A673 (cell line): ENCODE measurements at regions not wholly inside any gene's neighbourhood (a gene's known extent, or its start where the extent isn't known, plus 50 kb on each side); places are given as distances from the start of the nearest gene placed in this dataset.

Experiments used
- EZH2 ChIP-seq: fragments of 200-600 bp; sonication (generic); IDR thresholded peaks from 2 replicates; pipeline ENCODE4 v1.6.1; 2017; ENCODE audit warnings: borderline replicate concordance, low read depth, mild to moderate bottlenecking, mixed read lengths, antibody characterized with exemption, low read length; ENCODE audit not compliant: poor library complexity, severe bottlenecking
- TF ChIP-seq, protein P1 (sequence below): fragments of 300-800, 200-600 bp; sonication (generic); conservative IDR thresholded peaks from 2 replicates; pipeline ENCODE4 v1.5.1; 2017; ENCODE audit warnings: low read depth, mild to moderate bottlenecking, antibody characterized with exemption, low read length, moderate library complexity, mixed read lengths

- TF ChIP-seq, protein P1, sequence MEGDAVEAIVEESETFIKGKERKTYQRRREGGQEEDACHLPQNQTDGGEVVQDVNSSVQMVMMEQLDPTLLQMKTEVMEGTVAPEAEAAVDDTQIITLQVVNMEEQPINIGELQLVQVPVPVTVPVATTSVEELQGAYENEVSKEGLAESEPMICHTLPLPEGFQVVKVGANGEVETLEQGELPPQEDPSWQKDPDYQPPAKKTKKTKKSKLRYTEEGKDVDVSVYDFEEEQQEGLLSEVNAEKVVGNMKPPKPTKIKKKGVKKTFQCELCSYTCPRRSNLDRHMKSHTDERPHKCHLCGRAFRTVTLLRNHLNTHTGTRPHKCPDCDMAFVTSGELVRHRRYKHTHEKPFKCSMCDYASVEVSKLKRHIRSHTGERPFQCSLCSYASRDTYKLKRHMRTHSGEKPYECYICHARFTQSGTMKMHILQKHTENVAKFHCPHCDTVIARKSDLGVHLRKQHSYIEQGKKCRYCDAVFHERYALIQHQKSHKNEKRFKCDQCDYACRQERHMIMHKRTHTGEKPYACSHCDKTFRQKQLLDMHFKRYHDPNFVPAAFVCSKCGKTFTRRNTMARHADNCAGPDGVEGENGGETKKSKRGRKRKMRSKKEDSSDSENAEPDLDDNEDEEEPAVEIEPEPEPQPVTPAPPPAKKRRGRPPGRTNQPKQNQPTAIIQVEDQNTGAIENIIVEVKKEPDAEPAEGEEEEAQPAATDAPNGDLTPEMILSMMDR: no peak
- TF ChIP-seq EZH2: no peak
Measured at GRCh38 chr2:241937297-241937696, 67.8 kb downstream of the RTP5 start.
